ENCODE measurements at regions not wholly inside any gene's neighbourhood (a gene's known extent, or its start where the extent isn't known, plus 50 kb on each side); places are given as distances from the start of the nearest gene placed in this dataset.

DNA sequence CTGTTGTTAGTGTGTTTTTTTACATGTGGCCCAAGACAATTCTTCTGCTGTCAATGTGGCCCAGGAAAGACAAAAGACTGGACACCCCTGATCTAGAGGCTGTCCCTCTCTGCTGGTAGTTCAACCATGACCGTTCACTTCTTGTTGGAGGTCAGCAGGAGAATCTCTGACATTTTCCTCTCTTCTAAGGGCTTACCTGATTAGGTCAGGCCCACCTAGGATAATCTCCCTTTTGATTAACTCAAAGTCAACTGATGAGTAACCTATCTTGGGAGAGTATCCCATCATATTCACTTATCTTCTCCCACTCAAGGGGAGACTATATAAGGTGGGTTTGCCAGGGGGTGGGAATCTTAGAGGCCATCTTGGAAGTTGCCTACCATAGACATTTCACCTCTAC is 135.2 kb downstream of the BUB3 start:
- no peak overlapping the region for H3K27ac ChIP-seq (replicated peaks)
- H3K27me3 ChIP-seq (ENCODE audit: insufficient read depth, poor library complexity, severe bottlenecking), result no peaks in the 10 kb centered on the region
- DNase-seq (ENCODE audit: low read depth in 1 of 2, low spot score in 1 of 2), result no peak
- no peak overlapping the region for H3K4me3 ChIP-seq (replicated peaks; ENCODE audit: insufficient read depth, low read length)
- TF ChIP-seq GABPA (IDR thresholded peaks at IDR 0.05; ENCODE audit: low read depth) (no peak), POLR2AphosphoS5 (IDR thresholded peaks at IDR 0.05; ENCODE audit: low read depth) (no peak), SPI1 (IDR thresholded peaks at IDR 0.05; ENCODE audit: borderline replicate concordance, low read depth) (no peak)
- TF ChIP-seq, protein P1, sequence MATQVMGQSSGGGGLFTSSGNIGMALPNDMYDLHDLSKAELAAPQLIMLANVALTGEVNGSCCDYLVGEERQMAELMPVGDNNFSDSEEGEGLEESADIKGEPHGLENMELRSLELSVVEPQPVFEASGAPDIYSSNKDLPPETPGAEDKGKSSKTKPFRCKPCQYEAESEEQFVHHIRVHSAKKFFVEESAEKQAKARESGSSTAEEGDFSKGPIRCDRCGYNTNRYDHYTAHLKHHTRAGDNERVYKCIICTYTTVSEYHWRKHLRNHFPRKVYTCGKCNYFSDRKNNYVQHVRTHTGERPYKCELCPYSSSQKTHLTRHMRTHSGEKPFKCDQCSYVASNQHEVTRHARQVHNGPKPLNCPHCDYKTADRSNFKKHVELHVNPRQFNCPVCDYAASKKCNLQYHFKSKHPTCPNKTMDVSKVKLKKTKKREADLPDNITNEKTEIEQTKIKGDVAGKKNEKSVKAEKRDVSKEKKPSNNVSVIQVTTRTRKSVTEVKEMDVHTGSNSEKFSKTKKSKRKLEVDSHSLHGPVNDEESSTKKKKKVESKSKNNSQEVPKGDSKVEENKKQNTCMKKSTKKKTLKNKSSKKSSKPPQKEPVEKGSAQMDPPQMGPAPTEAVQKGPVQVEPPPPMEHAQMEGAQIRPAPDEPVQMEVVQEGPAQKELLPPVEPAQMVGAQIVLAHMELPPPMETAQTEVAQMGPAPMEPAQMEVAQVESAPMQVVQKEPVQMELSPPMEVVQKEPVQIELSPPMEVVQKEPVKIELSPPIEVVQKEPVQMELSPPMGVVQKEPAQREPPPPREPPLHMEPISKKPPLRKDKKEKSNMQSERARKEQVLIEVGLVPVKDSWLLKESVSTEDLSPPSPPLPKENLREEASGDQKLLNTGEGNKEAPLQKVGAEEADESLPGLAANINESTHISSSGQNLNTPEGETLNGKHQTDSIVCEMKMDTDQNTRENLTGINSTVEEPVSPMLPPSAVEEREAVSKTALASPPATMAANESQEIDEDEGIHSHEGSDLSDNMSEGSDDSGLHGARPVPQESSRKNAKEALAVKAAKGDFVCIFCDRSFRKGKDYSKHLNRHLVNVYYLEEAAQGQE (IDR thresholded peaks at IDR 0.05; ENCODE audit: insufficient replicate concordance, low read depth), result no peak
- TF ChIP-seq, protein P2, sequence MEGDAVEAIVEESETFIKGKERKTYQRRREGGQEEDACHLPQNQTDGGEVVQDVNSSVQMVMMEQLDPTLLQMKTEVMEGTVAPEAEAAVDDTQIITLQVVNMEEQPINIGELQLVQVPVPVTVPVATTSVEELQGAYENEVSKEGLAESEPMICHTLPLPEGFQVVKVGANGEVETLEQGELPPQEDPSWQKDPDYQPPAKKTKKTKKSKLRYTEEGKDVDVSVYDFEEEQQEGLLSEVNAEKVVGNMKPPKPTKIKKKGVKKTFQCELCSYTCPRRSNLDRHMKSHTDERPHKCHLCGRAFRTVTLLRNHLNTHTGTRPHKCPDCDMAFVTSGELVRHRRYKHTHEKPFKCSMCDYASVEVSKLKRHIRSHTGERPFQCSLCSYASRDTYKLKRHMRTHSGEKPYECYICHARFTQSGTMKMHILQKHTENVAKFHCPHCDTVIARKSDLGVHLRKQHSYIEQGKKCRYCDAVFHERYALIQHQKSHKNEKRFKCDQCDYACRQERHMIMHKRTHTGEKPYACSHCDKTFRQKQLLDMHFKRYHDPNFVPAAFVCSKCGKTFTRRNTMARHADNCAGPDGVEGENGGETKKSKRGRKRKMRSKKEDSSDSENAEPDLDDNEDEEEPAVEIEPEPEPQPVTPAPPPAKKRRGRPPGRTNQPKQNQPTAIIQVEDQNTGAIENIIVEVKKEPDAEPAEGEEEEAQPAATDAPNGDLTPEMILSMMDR (IDR thresholded peaks at IDR 0.05; ENCODE audit: insufficient read depth, low read length), result no peak

DNA sequence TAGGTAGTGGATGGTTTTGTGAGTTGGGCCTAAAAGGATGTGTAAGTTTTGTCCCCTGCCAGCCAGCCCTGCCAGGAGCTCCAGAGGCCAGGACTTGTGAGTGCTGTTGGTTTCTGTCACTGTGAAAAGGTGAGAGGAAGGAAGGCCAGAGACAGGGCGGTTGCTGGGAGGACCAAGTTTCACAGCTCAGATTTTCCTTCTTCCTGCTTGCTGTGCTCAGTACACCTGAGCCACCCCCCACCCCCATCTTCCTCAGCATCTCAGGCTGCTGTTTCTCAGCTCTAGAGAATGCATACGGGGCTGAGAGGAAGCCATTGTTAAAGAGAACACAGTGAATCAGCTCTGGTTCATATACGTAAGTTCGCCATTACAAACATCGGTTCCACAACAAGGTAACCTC is 139.9 kb downstream of the BUB3 start:
- H3K27me3 ChIP-seq (ENCODE audit: insufficient read depth, poor library complexity, severe bottlenecking), result no peaks in the 10 kb centered on the region
- no peak for DNase-seq (ENCODE audit: low read depth in 1 of 2, low spot score in 1 of 2)
- TF ChIP-seq SPI1 (IDR thresholded peaks at IDR 0.05; ENCODE audit: borderline replicate concordance, low read depth) (no peak), POLR2AphosphoS5 (IDR thresholded peaks at IDR 0.05; ENCODE audit: low read depth) (no peak)
- TF ChIP-seq, protein P2 (IDR thresholded peaks at IDR 0.05; ENCODE audit: insufficient read depth, low read length), result no peak
- TF ChIP-seq, protein P1 (IDR thresholded peaks at IDR 0.05; ENCODE audit: insufficient replicate concordance, low read depth), result no peak
- no peak overlapping the region for H3K27ac ChIP-seq (replicated peaks)
- H3K4me3 ChIP-seq (replicated peaks; ENCODE audit: insufficient read depth, low read length), result no peak overlapping the region

DNA sequence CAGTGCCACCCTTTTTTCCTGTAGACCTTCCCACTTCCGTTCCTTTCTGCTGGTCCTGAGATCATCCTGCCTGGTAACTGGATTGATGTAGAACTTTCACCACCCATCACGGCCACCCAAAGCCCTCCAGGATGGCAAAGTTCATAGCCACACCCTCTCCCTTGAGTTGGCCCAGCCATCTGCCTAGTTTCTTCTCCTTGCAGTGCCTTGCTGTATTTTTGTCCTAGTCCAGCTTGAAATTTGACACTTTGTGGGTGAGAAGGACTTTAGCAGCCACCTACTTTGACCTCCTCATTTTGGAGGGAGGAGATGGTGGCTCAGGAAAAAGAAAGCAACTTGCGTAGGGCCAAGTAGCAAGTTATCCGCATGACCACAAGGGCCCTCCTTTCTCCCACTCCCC is 140.7 kb downstream of the BUB3 start:
- no peak for DNase-seq (ENCODE audit: low read depth in 1 of 2, low spot score in 1 of 2)
- Histone ChIP-seq H3K4me3 (replicated peaks; ENCODE audit: insufficient read depth, low read length) (no peak overlapping the region), H3K27ac (replicated peaks) (no peak overlapping the region), H3K27me3 (ENCODE audit: insufficient read depth, poor library complexity, severe bottlenecking) (no peaks in the 10 kb centered on the region)
- no peak for TF ChIP-seq SPI1 (IDR thresholded peaks at IDR 0.05; ENCODE audit: borderline replicate concordance, low read depth)
- TF ChIP-seq GABPA (IDR thresholded peaks at IDR 0.05; ENCODE audit: low read depth), result no peak
- TF ChIP-seq, protein P1 (IDR thresholded peaks at IDR 0.05; ENCODE audit: insufficient replicate concordance, low read depth), result no peak
- TF ChIP-seq POLR2AphosphoS5 (IDR thresholded peaks at IDR 0.05; ENCODE audit: low read depth), result no peak
- TF ChIP-seq, protein P2 (IDR thresholded peaks at IDR 0.05; ENCODE audit: insufficient read depth, low read length), result no peak
